GM12872 (cell line): ENCODE measurements at regions not wholly inside any gene's neighbourhood (a gene's known extent, or its start where the extent isn't known, plus 50 kb on each side); places are given as distances from the start of the nearest gene placed in this dataset.

Source experiments
- CTCF ChIP-seq: IDR thresholded peaks from 3 replicates; pipeline ENCODE4 v1.5.1; 2011; ENCODE audit warnings: low read depth, mild to moderate bottlenecking, low read length, moderate library complexity; ENCODE audit not compliant: insufficient read depth

- no peak for TF ChIP-seq CTCF
These were observed 142.8 kb upstream of the IFNE start for GRCh38 chr9:21624675-21625644.

DNA sequence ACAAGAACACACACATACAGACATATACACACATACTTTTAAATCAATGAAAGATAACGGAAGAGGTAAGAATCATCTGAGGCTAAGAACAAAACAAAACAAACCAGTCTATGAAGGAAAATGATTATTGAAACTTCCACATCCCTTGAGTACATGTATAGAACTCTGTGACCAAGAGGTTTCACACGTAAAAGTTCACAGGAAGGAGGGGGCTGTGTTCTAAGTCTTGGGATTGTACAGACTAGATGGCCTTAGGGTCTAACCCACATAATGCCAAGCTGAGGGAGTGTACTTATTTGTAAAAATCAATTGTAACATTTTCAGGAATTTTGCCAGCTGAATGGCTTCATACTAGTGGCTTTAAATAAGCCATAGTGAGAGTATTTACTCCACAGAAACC lies 144.4 kb upstream of the IFNE start:
- no peak for TF ChIP-seq CTCF

DNA sequence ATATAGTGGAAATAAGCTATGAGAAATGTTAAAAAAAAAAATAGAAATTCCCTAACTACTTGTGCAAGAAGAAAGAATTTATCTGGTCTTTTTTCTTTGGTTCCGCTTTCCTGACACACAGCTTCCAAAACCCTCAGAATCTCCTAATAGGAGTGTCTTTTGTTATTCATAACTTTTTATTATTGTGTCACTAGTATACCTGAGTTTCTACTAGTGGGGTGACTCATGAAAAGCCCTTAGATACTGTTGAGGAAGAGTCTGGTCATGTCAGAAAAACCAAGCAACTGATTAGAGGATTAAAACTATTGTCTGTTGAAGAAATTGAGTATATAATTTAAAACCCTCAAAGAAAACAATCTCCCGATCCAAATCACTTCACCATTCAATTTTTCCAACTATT lies 152.8 kb upstream of the IFNE start:
- TF ChIP-seq CTCF: no peak

GRCh38 chr9:21638104-21638503 lies 156.0 kb upstream of the IFNE start:
- no peak for TF ChIP-seq CTCF

GRCh38 chr9:21653091-21653490 lies 149.3 kb upstream of the MTAP start:
- TF ChIP-seq CTCF: no peak

- TF ChIP-seq CTCF: no peak
These were observed 148.8 kb upstream of the MTAP start for GRCh38 chr9:21653589-21653988.

DNA sequence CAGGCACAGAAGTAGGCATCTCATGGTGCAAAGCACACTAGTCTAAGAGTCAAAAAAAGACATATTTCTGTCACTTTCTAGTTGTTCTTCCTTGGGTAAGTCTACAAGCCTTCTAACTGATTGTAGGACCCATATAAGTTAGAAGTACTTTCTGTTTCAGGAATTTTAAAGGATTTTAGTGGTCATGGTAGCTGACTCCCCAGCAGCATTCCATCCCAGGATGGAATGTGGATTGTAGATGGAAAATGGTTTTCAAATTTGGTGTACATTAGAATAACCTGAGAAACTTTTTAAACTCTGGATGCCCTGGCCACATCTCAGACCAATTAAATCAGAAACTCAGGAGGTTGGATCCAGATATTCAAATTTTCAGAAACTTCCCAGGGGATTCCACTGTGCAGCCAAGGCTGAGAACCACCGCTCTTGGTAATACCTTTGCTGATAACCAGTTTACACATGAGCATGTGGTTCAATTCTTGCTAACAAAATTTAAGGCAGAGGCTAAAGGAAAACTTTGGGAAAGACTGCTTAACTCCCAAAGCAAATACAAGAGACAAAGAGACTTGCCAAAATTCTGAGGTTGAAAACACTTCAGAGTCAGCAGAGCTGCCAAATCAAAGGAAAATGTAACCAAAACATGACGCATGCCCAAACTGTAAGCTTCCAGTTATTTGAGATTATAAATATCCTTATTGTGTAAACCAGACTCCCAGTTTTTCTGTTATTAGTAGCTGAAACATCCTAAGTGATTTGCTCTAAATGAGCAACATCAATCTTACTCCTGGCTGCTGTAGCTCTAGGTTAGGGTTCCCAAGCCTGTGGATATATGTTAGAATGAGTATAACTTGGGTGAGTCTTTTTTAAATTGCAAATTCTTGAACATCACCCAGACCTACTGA lies 145.4 kb upstream of the MTAP start:
- TF ChIP-seq CTCF: no peak
